ENCODE measurements at regions not wholly inside any gene's neighbourhood (a gene's known extent, or its start where the extent isn't known, plus 50 kb on each side); places are given as distances from the start of the nearest gene placed in this dataset.

DNA sequence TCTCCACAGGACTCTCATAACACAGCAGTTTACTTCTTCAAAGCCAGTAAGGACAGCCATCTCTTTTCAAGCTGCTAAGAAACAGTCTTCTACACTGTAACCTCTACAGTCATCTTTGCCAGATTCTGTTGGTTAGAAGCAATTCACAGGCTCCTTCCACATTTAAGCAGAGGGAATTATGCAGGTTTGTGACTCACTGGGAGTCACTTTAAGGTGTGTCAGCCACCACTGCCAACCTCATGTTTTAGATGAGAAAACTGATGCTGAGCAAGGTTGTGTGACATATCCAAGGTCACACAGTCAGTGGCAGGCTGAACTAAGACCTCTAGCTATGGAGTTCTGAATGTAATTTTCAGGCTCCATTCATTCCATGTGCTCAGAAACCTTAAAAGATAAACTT lies 143.5 kb downstream of the QDPR start:
- H3K79me2 ChIP-seq = no peaks in the 10 kb centered on the region
- no peaks in the 10 kb centered on the region for H3K9me3 ChIP-seq (ENCODE audit: control insufficient read depth, low read length)
- no peak overlapping the region for H3K4me2 ChIP-seq (ENCODE audit: low read length)
- H3K36me3 ChIP-seq (ENCODE audit: control insufficient read depth, insufficient read depth, low read length) = no peaks in the 10 kb centered on the region
- H3K9ac ChIP-seq = no peak overlapping the region
- TF ChIP-seq, protein P1, sequence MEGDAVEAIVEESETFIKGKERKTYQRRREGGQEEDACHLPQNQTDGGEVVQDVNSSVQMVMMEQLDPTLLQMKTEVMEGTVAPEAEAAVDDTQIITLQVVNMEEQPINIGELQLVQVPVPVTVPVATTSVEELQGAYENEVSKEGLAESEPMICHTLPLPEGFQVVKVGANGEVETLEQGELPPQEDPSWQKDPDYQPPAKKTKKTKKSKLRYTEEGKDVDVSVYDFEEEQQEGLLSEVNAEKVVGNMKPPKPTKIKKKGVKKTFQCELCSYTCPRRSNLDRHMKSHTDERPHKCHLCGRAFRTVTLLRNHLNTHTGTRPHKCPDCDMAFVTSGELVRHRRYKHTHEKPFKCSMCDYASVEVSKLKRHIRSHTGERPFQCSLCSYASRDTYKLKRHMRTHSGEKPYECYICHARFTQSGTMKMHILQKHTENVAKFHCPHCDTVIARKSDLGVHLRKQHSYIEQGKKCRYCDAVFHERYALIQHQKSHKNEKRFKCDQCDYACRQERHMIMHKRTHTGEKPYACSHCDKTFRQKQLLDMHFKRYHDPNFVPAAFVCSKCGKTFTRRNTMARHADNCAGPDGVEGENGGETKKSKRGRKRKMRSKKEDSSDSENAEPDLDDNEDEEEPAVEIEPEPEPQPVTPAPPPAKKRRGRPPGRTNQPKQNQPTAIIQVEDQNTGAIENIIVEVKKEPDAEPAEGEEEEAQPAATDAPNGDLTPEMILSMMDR (IDR thresholded peaks at IDR 0.05) = no peak
- no peak overlapping the region for H3K27ac ChIP-seq
- H2AFZ ChIP-seq = no peak overlapping the region
- no peaks in the 10 kb centered on the region for H3K4me1 ChIP-seq
- no peak overlapping the region for H3K4me3 ChIP-seq (ENCODE audit: low read depth, low read length)
- no peaks in the 10 kb centered on the region for H3K27me3 ChIP-seq (ENCODE audit: control insufficient read depth, insufficient read depth, low read length)

DNA sequence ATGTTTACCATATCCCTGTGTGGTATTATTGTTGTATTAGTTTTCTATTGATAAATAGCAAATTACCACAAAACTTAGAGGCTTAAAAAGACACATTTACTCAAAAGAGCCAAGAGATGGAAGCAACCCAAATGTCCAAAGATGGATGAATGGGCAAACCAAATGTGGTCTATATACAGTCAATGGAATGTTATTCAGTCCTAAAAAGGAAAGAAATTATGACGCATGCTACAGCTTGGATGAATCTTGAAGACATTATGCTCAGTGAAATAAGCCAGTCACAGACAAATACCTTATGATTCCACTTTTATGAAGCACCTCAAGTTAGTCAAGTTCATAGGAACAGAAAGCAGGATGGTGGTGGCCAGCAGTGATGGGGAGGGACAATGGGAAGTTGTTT lies 144.7 kb downstream of the QDPR start:
- H3K9me3 ChIP-seq (ENCODE audit: control insufficient read depth, low read length) = no peaks in the 10 kb centered on the region
- H3K4me1 ChIP-seq = no peaks in the 10 kb centered on the region
- H2AFZ ChIP-seq = no peak overlapping the region
- no peaks in the 10 kb centered on the region for H3K27me3 ChIP-seq (ENCODE audit: control insufficient read depth, insufficient read depth, low read length)
- H3K36me3 ChIP-seq (ENCODE audit: control insufficient read depth, insufficient read depth, low read length) = no peaks in the 10 kb centered on the region
- H3K4me3 ChIP-seq (ENCODE audit: low read depth, low read length) = no peak overlapping the region
- no peak overlapping the region for H3K4me2 ChIP-seq (ENCODE audit: low read length)
- H3K27ac ChIP-seq = no peak overlapping the region
- TF ChIP-seq, protein P1 (IDR thresholded peaks at IDR 0.05) = no peak
- no peaks in the 10 kb centered on the region for H3K79me2 ChIP-seq
- H3K9ac ChIP-seq = no peak overlapping the region

GRCh38 chr4:17366496-17366895 lies 145.4 kb downstream of the QDPR start:
- no peak overlapping the region for H3K4me2 ChIP-seq (ENCODE audit: low read length)
- no peak overlapping the region for H3K9ac ChIP-seq
- H3K9me3 ChIP-seq (ENCODE audit: control insufficient read depth, low read length) = no peaks in the 10 kb centered on the region
- no peak overlapping the region for H2AFZ ChIP-seq
- H3K4me1 ChIP-seq = no peaks in the 10 kb centered on the region
- no peaks in the 10 kb centered on the region for H3K27me3 ChIP-seq (ENCODE audit: control insufficient read depth, insufficient read depth, low read length)
- H3K4me3 ChIP-seq (ENCODE audit: low read depth, low read length) = no peak overlapping the region
- no peaks in the 10 kb centered on the region for H3K79me2 ChIP-seq
- H3K36me3 ChIP-seq (ENCODE audit: control insufficient read depth, insufficient read depth, low read length) = no peaks in the 10 kb centered on the region
- TF ChIP-seq, protein P1 (IDR thresholded peaks at IDR 0.05) = no peak
- no peak overlapping the region for H3K27ac ChIP-seq

DNA sequence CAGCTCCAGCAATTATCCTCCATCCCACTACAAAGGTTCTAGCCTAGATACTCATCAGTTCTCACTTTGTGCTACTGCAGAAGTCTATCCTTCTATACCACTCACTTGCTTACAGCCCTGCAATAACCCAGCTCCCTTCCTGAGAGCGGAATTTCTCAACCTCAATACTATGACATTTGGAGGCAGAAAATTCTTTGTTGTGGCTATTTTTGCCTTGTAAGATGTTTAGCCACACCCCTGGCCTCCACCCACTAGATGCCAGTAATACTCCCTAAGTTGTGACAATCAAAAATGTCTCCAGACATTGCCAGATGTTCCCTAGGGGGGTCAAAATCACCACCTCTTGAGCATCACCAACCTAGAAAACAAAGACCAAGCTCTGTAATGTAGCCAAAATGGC lies 149.5 kb downstream of the QDPR start:
- no peak overlapping the region for H3K4me2 ChIP-seq (ENCODE audit: low read length)
- no peak overlapping the region for H3K4me3 ChIP-seq (ENCODE audit: low read depth, low read length)
- H2AFZ ChIP-seq = no peak overlapping the region
- H3K27me3 ChIP-seq (ENCODE audit: control insufficient read depth, insufficient read depth, low read length) = no peaks in the 10 kb centered on the region
- H3K36me3 ChIP-seq (ENCODE audit: control insufficient read depth, insufficient read depth, low read length) = no peaks in the 10 kb centered on the region
- H3K27ac ChIP-seq = no peak overlapping the region
- TF ChIP-seq, protein P1 (IDR thresholded peaks at IDR 0.05) = no peak
- no peaks in the 10 kb centered on the region for H3K79me2 ChIP-seq
- no peak overlapping the region for H3K9ac ChIP-seq
- no peaks in the 10 kb centered on the region for H3K9me3 ChIP-seq (ENCODE audit: control insufficient read depth, low read length)
- H3K4me1 ChIP-seq = no peaks in the 10 kb centered on the region

DNA sequence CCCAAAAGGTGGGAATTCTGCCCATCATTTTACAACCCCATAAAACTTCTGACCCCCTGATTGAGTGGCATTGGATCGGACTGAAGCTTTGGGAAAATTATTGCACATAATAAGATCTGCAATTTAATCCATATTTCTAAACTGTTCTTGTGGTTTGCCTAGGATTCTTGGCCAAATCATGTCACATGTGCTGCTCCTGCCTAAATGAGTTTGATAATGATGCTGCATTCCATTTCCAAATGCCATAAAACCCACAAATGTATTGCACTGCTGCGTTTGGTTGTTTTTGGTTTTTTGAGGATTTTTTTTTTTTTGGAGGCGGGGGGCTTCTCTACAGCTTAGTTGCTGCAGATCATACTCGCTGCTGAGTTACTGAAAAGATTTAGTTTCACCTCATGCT lies 153.6 kb downstream of the QDPR start:
- Histone ChIP-seq H3K4me2 (ENCODE audit: low read length) (no peak overlapping the region), H3K79me2 (no peaks in the 10 kb centered on the region), H3K27me3 (ENCODE audit: control insufficient read depth, insufficient read depth, low read length) (no peaks in the 10 kb centered on the region), H2AFZ (no peak overlapping the region), H3K4me3 (ENCODE audit: low read depth, low read length) (no peak overlapping the region), H3K9ac (no peak overlapping the region), H3K36me3 (ENCODE audit: control insufficient read depth, insufficient read depth, low read length) (no peaks in the 10 kb centered on the region), H3K9me3 (ENCODE audit: control insufficient read depth, low read length) (no peaks in the 10 kb centered on the region), H3K27ac (no peak overlapping the region), H3K4me1 (no peaks in the 10 kb centered on the region)
- TF ChIP-seq, protein P1 (IDR thresholded peaks at IDR 0.05) = no peak
